Osteoblast (primary cell): ENCODE measurements at regions not wholly inside any gene's neighbourhood (a gene's known extent, or its start where the extent isn't known, plus 50 kb on each side); places are given as distances from the start of the nearest gene placed in this dataset.

Experiments used
- DNase-seq: peaks from one replicate; pipeline ENCODE4 v3.0.0; 2011; ENCODE audit warnings: low spot score, mixed read lengths; ENCODE audit not compliant: insufficient read length; ENCODE audit errors: missing footprints
- H2AFZ ChIP-seq: 2 replicates; pipeline ENCODE4 v1.6.0; 2011; ENCODE audit warnings: mild to moderate bottlenecking, low read length
- H3K27ac ChIP-seq: 2 replicates; pipeline ENCODE4 v1.5.1; 2011; ENCODE audit warnings: mild to moderate bottlenecking, low read depth, low read length, moderate library complexity
- H3K27me3 ChIP-seq: 2 replicates; pipeline ENCODE4 v1.6.0; 2012; ENCODE audit warnings: mild to moderate bottlenecking, control low read depth, inconsistent platforms, low read length, moderate library complexity; ENCODE audit not compliant: insufficient read depth
- H3K36me3 ChIP-seq: 2 replicates; pipeline ENCODE4 v1.5.1; 2011; ENCODE audit warnings: mild to moderate bottlenecking, low read length, control low read depth, moderate library complexity; ENCODE audit not compliant: insufficient read depth
- H3K4me1 ChIP-seq: 2 replicates; pipeline ENCODE4 v1.5.1; 2011; ENCODE audit warnings: mild to moderate bottlenecking, low read length, control low read depth, moderate library complexity; ENCODE audit not compliant: insufficient read depth
- H3K4me2 ChIP-seq: 2 replicates; pipeline ENCODE4 v1.6.0; 2011; ENCODE audit warnings: mild to moderate bottlenecking, low read length; ENCODE audit not compliant: insufficient read depth
- H3K4me3 ChIP-seq: fragments of 200-600 bp; sonication (generic); 3 replicates; pipeline ENCODE4 v1.5.1; 2012; ENCODE audit warnings: mild to moderate bottlenecking, low read length, inconsistent platforms; ENCODE audit not compliant: insufficient read depth
- H3K79me2 ChIP-seq: 2 replicates; pipeline ENCODE4 v1.6.0; 2012; ENCODE audit warnings: mild to moderate bottlenecking, low read length, control low read depth, inconsistent platforms; ENCODE audit not compliant: insufficient read depth
- H3K9me3 ChIP-seq: 2 replicates; pipeline ENCODE4 v1.5.1; 2011; ENCODE audit warnings: low read depth, low read length, control low read depth
- H4K20me1 ChIP-seq: 2 replicates; pipeline ENCODE4 v1.6.0; 2012; ENCODE audit warnings: mild to moderate bottlenecking, low read length, control low read depth; ENCODE audit not compliant: insufficient read depth
- CTCF ChIP-seq: IDR thresholded peaks from 2 replicates; pipeline ENCODE4 v1.5.1; 2011; ENCODE audit warnings: mild to moderate bottlenecking, low read depth, low read length, moderate library complexity; ENCODE audit errors: extremely low read depth

- Histone ChIP-seq H3K36me3 (no peaks in the 10 kb centered on the region), H3K27ac (no peak overlapping the region), H2AFZ (no peak overlapping the region), H3K4me1 (peaks cover 11% of the 10 kb centered on the region), H4K20me1 (no peaks in the 10 kb centered on the region), H3K4me3 (no peak overlapping the region), H3K4me2 (no peak overlapping the region), H3K27me3 (no peaks in the 10 kb centered on the region), H3K79me2 (no peaks in the 10 kb centered on the region), H3K9me3 (no peaks in the 10 kb centered on the region)
- DNase-seq: no peak
- no peak for TF ChIP-seq CTCF
Observed at GRCh38 chr6:22117631-22118030, 179.2 kb downstream of the PRL start.

- no peak for TF ChIP-seq CTCF
- Histone ChIP-seq H4K20me1 (no peaks in the 10 kb centered on the region), H3K4me3 (no peak overlapping the region), H3K4me2 (no peak overlapping the region), H3K27me3 (no peaks in the 10 kb centered on the region), H3K79me2 (no peaks in the 10 kb centered on the region), H3K4me1 (no peaks in the 10 kb centered on the region), H2AFZ (no peak overlapping the region), H3K27ac (no peak overlapping the region), H3K36me3 (no peaks in the 10 kb centered on the region), H3K9me3 (no peaks in the 10 kb centered on the region)
- DNase-seq: peak; percentile 43
Observed at GRCh38 chr6:22119500-22119899, 177.3 kb downstream of the PRL start.

- Histone ChIP-seq H3K79me2 (no peaks in the 10 kb centered on the region), H3K4me3 (no peak overlapping the region), H3K4me1 (no peaks in the 10 kb centered on the region), H3K9me3 (no peaks in the 10 kb centered on the region), H3K27me3 (no peaks in the 10 kb centered on the region), H3K36me3 (no peaks in the 10 kb centered on the region), H3K4me2 (no peak overlapping the region), H2AFZ (no peak overlapping the region), H4K20me1 (no peaks in the 10 kb centered on the region), H3K27ac (no peak overlapping the region)
- TF ChIP-seq CTCF: no peak
- DNase-seq: no peak
Observed at GRCh38 chr6:22124756-22125155, 172.1 kb downstream of the PRL start.

- Histone ChIP-seq H3K79me2 (no peaks in the 10 kb centered on the region), H2AFZ (no peak overlapping the region)
- TF ChIP-seq CTCF: no peak
Observed at GRCh38 chr6:22126910-22127309, 169.9 kb downstream of the PRL start.

More at GRCh38 chr6:22126910-22127309, 169.9 kb downstream of the PRL start:
- Histone ChIP-seq H3K4me1 (no peaks in the 10 kb centered on the region), H4K20me1 (no peaks in the 10 kb centered on the region), H3K36me3 (no peaks in the 10 kb centered on the region), H3K27ac (no peak overlapping the region), H3K9me3 (no peaks in the 10 kb centered on the region), H3K27me3 (no peaks in the 10 kb centered on the region), H3K4me3 (no peak overlapping the region), H3K4me2 (no peak overlapping the region)
- DNase-seq: no peak
